Tibial nerve (tissue), 4 donors: ENCODE measurements at regions not wholly inside any gene's neighbourhood (a gene's known extent, or its start where the extent isn't known, plus 50 kb on each side); places are given as distances from the start of the nearest gene placed in this dataset.

Source experiments
- DNase-seq, 2 donors: peaks; one replicate each; pipeline ENCODE4 v3.0.0-alpha.2; 2019; ENCODE audit warnings: low spot score in 2 of 2
- H3K27ac ChIP-seq, 4 donors: fragments of 200-600 bp; sonication (generic) in 3 of 4; one replicate each; pipeline ENCODE4 v1.5.1; 2017 to 2019; ENCODE audit warnings: mild to moderate bottlenecking in 1 of 4
- H3K27me3 ChIP-seq, 2 donors: fragments of 200-600 bp; sonication (generic) in 1 of 2; one replicate each; pipeline versions ENCODE4 v1.5.1 to v1.6.0; 2017 to 2019
- H3K36me3 ChIP-seq, 3 donors: fragments of 200-600 bp; sonication (generic); one replicate each; pipeline ENCODE4 v1.5.1; 2018 to 2019
- H3K4me1 ChIP-seq, 4 donors: fragments of 200-600 bp; sonication (generic) in 3 of 4; one replicate each; pipeline ENCODE4 v1.5.1; 2017 to 2019
- H3K4me3 ChIP-seq, 4 donors: fragments of 200-600 bp; sonication (generic) in 3 of 4; one replicate each; pipeline ENCODE4 v1.5.1; 2017 to 2019; ENCODE audit warnings: mild to moderate bottlenecking in 1 of 4, moderate library complexity in 1 of 4
- H3K9me3 ChIP-seq, 4 donors: fragments of 200-600 bp; sonication (generic) in 3 of 4; one replicate each; pipeline ENCODE4 v1.5.1; 2017 to 2019
- CTCF ChIP-seq, 5 experiments: fragments of 200-600 bp in 3 of 5; fragments of 450-650 bp in 2 of 5; sonication (generic) in 3 of 5; IDR thresholded peaks; one replicate each; pipeline ENCODE4 v1.5.1; 2016 to 2019; ENCODE audit warnings: antibody characterized with exemption in 5 of 5, mild to moderate bottlenecking in 3 of 5, moderate library complexity in 2 of 5
- EP300 ChIP-seq, 2 donors: sonication (generic); formaldehyde crosslinking; IDR thresholded peaks; one replicate each; pipeline ENCODE4 v1.6.1; 2017; ENCODE audit warnings: antibody characterized with exemption in 2 of 2, mild to moderate bottlenecking in 1 of 2
- POLR2A ChIP-seq, 2 donors: fragments of 450-650 bp; IDR thresholded peaks; one replicate each; pipeline ENCODE4 v1.6.1; 2017; ENCODE audit warnings: antibody characterized with exemption in 2 of 2, mild to moderate bottlenecking in 2 of 2, moderate library complexity in 2 of 2
- WGBS, 2 donors: methylation state at CpG; one replicate each; pipeline ENCODE4 v1.1.5; 2018; 5-methylcytosine and 5-hydroxymethylcytosine counted together

GRCh38 chr13:72246396-72246795 lies 379.4 kb upstream of the DACH1 start:
- no peaks in the 10 kb centered on the region for H3K27me3 ChIP-seq
- H3K36me3 ChIP-seq: no peaks in the 10 kb centered on the region
- no peak for TF ChIP-seq CTCF (IDR thresholded peaks at IDR 0.05)
- no peak for TF ChIP-seq POLR2A (IDR thresholded peaks at IDR 0.05)
- no peak for TF ChIP-seq EP300 (IDR thresholded peaks at IDR 0.05)
- H3K27ac ChIP-seq: no peak overlapping the region
- no peak overlapping the region for H3K4me3 ChIP-seq
- no peak for DNase-seq
- no peaks in the 10 kb centered on the region for H3K4me1 ChIP-seq
- no peaks in the 10 kb centered on the region for H3K9me3 ChIP-seq

GRCh38 chr13:72244788-72245187 lies 377.8 kb upstream of the DACH1 start:
- Histone ChIP-seq H3K36me3 (no peaks in the 10 kb centered on the region), H3K27ac (no peak overlapping the region), H3K4me3 (no peak overlapping the region), H3K9me3 (no peaks in the 10 kb centered on the region), H3K27me3 (no peaks in the 10 kb centered on the region), H3K4me1 (no peaks in the 10 kb centered on the region)
- DNase-seq: no peak
- 81 to 86% methylated on average over 3 of the region's 3 CpGs for WGBS, 2 donors
- TF ChIP-seq CTCF (IDR thresholded peaks at IDR 0.05) (no peak), EP300 (IDR thresholded peaks at IDR 0.05) (no peak), POLR2A (IDR thresholded peaks at IDR 0.05) (no peak)

- DNase-seq: no peak
- Histone ChIP-seq H3K27ac (no peak overlapping the region), H3K4me1 (no peaks in the 10 kb centered on the region), H3K4me3 (no peak overlapping the region), H3K9me3 (peaks cover 0 to 3% (median 0%) of the 10 kb centered on the region in 4 donors), H3K36me3 (no peaks in the 10 kb centered on the region), H3K27me3 (no peaks in the 10 kb centered on the region)
- 66 to 81% methylated on average over 3 of the region's 3 CpGs for WGBS, 2 donors
- no peak for TF ChIP-seq CTCF (IDR thresholded peaks at IDR 0.05)
- no peak for TF ChIP-seq POLR2A (IDR thresholded peaks at IDR 0.05)
- TF ChIP-seq EP300 (IDR thresholded peaks at IDR 0.05): no peak
Observed at GRCh38 chr13:72230131-72230530, 363.1 kb upstream of the DACH1 start.

- H3K36me3 ChIP-seq: no peaks in the 10 kb centered on the region
- TF ChIP-seq CTCF (IDR thresholded peaks at IDR 0.05) (no peak), EP300 (IDR thresholded peaks at IDR 0.05) (no peak), POLR2A (IDR thresholded peaks at IDR 0.05) (no peak)
- H3K4me1 ChIP-seq: no peaks in the 10 kb centered on the region
- H3K9me3 ChIP-seq: peaks cover 0 to 3% (median 0%) of the 10 kb centered on the region in 4 donors
- H3K27me3 ChIP-seq: no peaks in the 10 kb centered on the region
- H3K4me3 ChIP-seq: no peak overlapping the region
- no peak overlapping the region for H3K27ac ChIP-seq
- no peak for DNase-seq
Observed at GRCh38 chr13:72229067-72229466, 362.1 kb upstream of the DACH1 start.

- H3K4me3 ChIP-seq: no peak overlapping the region
- no peaks in the 10 kb centered on the region for H3K4me1 ChIP-seq
- no peaks in the 10 kb centered on the region for H3K27me3 ChIP-seq
- no peak overlapping the region for H3K27ac ChIP-seq
- H3K36me3 ChIP-seq: no peaks in the 10 kb centered on the region
- 60 to 100% methylated on average over 4 to 9 of the region's 9 CpGs for WGBS, 2 donors
- no peak for DNase-seq
- peaks cover 0 to 3% (median 0%) of the 10 kb centered on the region in 4 donors for H3K9me3 ChIP-seq
- TF ChIP-seq EP300 (IDR thresholded peaks at IDR 0.05): no peak
- peak in 2 of 5 experiments; percentile 20 to 22 for TF ChIP-seq CTCF (IDR thresholded peaks at IDR 0.05)
Observed at GRCh38 chr13:72221276-72221962, 354.4 kb upstream of the DACH1 start.
